Neuronal stem cell (in vitro differentiated cells): ENCODE measurements at regions not wholly inside any gene's neighbourhood (a gene's known extent, or its start where the extent isn't known, plus 50 kb on each side); places are given as distances from the start of the nearest gene placed in this dataset.

Source experiments
- DNase-seq: peaks from one replicate; pipeline ENCODE4 v3.0.0-alpha.2; 2013; ENCODE audit warnings: low spot score
- H2AFZ ChIP-seq: one replicate; pipeline ENCODE4 v1.6.1; 2013; ENCODE audit warnings: mild to moderate bottlenecking, low read length, inconsistent platforms
- H2AK5ac ChIP-seq: 2 replicates; pipeline ENCODE4 v1.6.1; 2013; ENCODE audit warnings: low read depth, mild to moderate bottlenecking, inconsistent platforms, low read length, moderate library complexity, mixed read lengths
- H2BK120ac ChIP-seq: 2 replicates; pipeline ENCODE4 v1.6.1; 2013; ENCODE audit warnings: low read depth, mild to moderate bottlenecking, inconsistent platforms, low read length, moderate library complexity, mixed read lengths
- H2BK12ac ChIP-seq: one replicate; pipeline ENCODE4 v1.6.1; 2013; ENCODE audit warnings: low read length, inconsistent platforms
- H2BK15ac ChIP-seq: 2 replicates; pipeline ENCODE4 v1.6.1; 2013; ENCODE audit warnings: mild to moderate bottlenecking, low read length, inconsistent platforms, mixed read lengths
- H2BK5ac ChIP-seq: one replicate; pipeline ENCODE4 v1.6.1; 2013; ENCODE audit warnings: inconsistent platforms, mild to moderate bottlenecking, low read length, moderate library complexity
- H3K14ac ChIP-seq: one replicate; pipeline ENCODE4 v1.6.1; 2013; ENCODE audit warnings: low read length, inconsistent platforms
- H3K18ac ChIP-seq: 2 replicates; pipeline ENCODE4 v1.6.1; 2013; ENCODE audit warnings: low read length, inconsistent platforms
- H3K23ac ChIP-seq: 2 replicates; pipeline ENCODE4 v1.6.1; 2013; ENCODE audit warnings: low read depth, mild to moderate bottlenecking, mixed read lengths, low read length, inconsistent platforms; ENCODE audit not compliant: poor library complexity
- H3K27ac ChIP-seq: replicated peaks from 3 replicates; pipeline ENCODE4 v1.5.1; 2013; ENCODE audit warnings: low read length, inconsistent platforms
- H3K27me3 ChIP-seq, 3 experiments: 2 replicates each; pipeline ENCODE4 v1.6.1; 2013; ENCODE audit warnings: low read length in 3 of 3, mild to moderate bottlenecking in 2 of 3, inconsistent platforms in 1 of 3, low read depth in 1 of 3, mixed read lengths in 1 of 3, moderate library complexity in 1 of 3; ENCODE audit not compliant: control insufficient read depth in 3 of 3, insufficient read depth in 3 of 3
- H3K36me3 ChIP-seq, 2 donors: replicated peaks in 1 of 2; 2 replicates each; pipeline ENCODE4 v1.6.1; 2013; ENCODE audit warnings: low read length in 2 of 2; ENCODE audit not compliant: control insufficient read depth in 2 of 2, insufficient read depth in 2 of 2
- H3K4ac ChIP-seq: 2 replicates; pipeline ENCODE4 v1.6.1; 2013; ENCODE audit warnings: inconsistent platforms, mild to moderate bottlenecking, low read length, moderate library complexity
- H3K4me1 ChIP-seq, 2 donors: 1 replicate in 1 of 2; 2 replicates in 1 of 2; pipeline ENCODE4 v1.6.1; 2013; ENCODE audit warnings: low read length in 2 of 2, low read depth in 1 of 2; ENCODE audit not compliant: control insufficient read depth in 2 of 2, insufficient read depth in 1 of 2
- H3K4me2 ChIP-seq: one replicate; pipeline ENCODE4 v1.6.1; 2013; ENCODE audit warnings: mild to moderate bottlenecking, low read length, inconsistent platforms; ENCODE audit not compliant: insufficient read depth, poor library complexity, severe bottlenecking
- H3K4me3 ChIP-seq, 2 donors: 2 replicates each; pipeline ENCODE4 v1.5.1; 2013; ENCODE audit warnings: low read length in 2 of 2, mild to moderate bottlenecking in 2 of 2, inconsistent platforms in 1 of 2, moderate library complexity in 1 of 2
- H3K79me1 ChIP-seq: one replicate; pipeline ENCODE4 v1.6.1; 2013; ENCODE audit warnings: low read depth, mild to moderate bottlenecking, inconsistent platforms, low read length, moderate library complexity
- H3K9ac ChIP-seq: one replicate; pipeline ENCODE4 v1.6.1; 2013; ENCODE audit warnings: mild to moderate bottlenecking, low read depth, low read length, inconsistent platforms; ENCODE audit not compliant: poor library complexity
- H3K9me3 ChIP-seq, 2 donors: replicated peaks in 1 of 2; 2 replicates each; pipeline versions ENCODE3 to v1.6.1; 2013; ENCODE audit warnings: low read length in 2 of 2, mild to moderate bottlenecking in 2 of 2, inconsistent platforms in 1 of 2, low read depth in 1 of 2, mixed read lengths in 1 of 2, moderate library complexity in 1 of 2; ENCODE audit not compliant: control insufficient read depth in 2 of 2, insufficient read depth in 1 of 2
- H4K8ac ChIP-seq: one replicate; pipeline ENCODE4 v1.6.1; 2013; ENCODE audit warnings: low read depth, mild to moderate bottlenecking, inconsistent platforms, low read length, moderate library complexity
- H4K91ac ChIP-seq: one replicate; pipeline ENCODE4 v1.6.1; 2013; ENCODE audit warnings: low read length, low read depth, mild to moderate bottlenecking, inconsistent platforms; ENCODE audit not compliant: poor library complexity
- WGBS, 2 donors: extraction: QIAGEN DNeasy Blood & Tissue Kit; methylation state at CpG; one replicate each; pipeline ENCODE4 v1.1.7; 2013; ENCODE audit warnings: missing lambda C conversion rate in 2 of 2, mixed read lengths in 1 of 2; ENCODE audit not compliant: insufficient read length in 2 of 2, insufficient replicate concordance in 1 of 2; ENCODE audit errors: extremely low coverage in 2 of 2; 5-methylcytosine and 5-hydroxymethylcytosine counted together

GRCh38 chr2:104254017-104254416, 599.9 kb upstream of the POU3F3 start:
- no peak overlapping the region for H3K4ac ChIP-seq
- no peak overlapping the region for H3K23ac ChIP-seq

GRCh38 chr2:104262714-104263113, 591.2 kb upstream of the POU3F3 start:
- no peaks in the 10 kb centered on the region for H3K4me1 ChIP-seq
- H2AK5ac ChIP-seq: no peak overlapping the region
- no peak overlapping the region for H3K4ac ChIP-seq
- no peak overlapping the region for H3K23ac ChIP-seq
- no peaks in the 10 kb centered on the region for H3K27me3 ChIP-seq
- peaks cover 0 to 4% of the 10 kb centered on the region in 2 donors for H3K36me3 ChIP-seq
- H3K27ac ChIP-seq: no peak overlapping the region
- H3K79me1 ChIP-seq: peaks cover 5% of the 10 kb centered on the region
- H3K14ac ChIP-seq: no peak overlapping the region
- H3K4me3 ChIP-seq: no peak overlapping the region
- H4K91ac ChIP-seq: no peak overlapping the region
- no peak overlapping the region for H2AFZ ChIP-seq
- no peak overlapping the region for H2BK5ac ChIP-seq
- no peak overlapping the region for H3K18ac ChIP-seq
- no peak overlapping the region for H2BK12ac ChIP-seq
- WGBS, 2 donors: no CpG with 5 or more reads among the region's 1 CpG
- no peak overlapping the region for H2BK15ac ChIP-seq
- H3K9ac ChIP-seq: no peak overlapping the region
- H2BK120ac ChIP-seq: no peak overlapping the region
- H4K8ac ChIP-seq: no peak overlapping the region
- no peak for DNase-seq
- H3K4me2 ChIP-seq: no peak overlapping the region
- H3K9me3 ChIP-seq: peaks cover 8 to 24% of the 10 kb centered on the region in 2 donors

More at GRCh38 chr2:104254017-104254416, 599.9 kb upstream of the POU3F3 start:
- Histone ChIP-seq H2AFZ (no peak overlapping the region), H3K14ac (no peak overlapping the region), H2BK15ac (no peak overlapping the region), H3K79me1 (no peaks in the 10 kb centered on the region), H3K4me1 (no peaks in the 10 kb centered on the region), H3K27me3 (no peaks in the 10 kb centered on the region), H3K4me2 (no peak overlapping the region), H3K9ac (no peak overlapping the region), H4K91ac (no peak overlapping the region), H3K9me3 (peaks cover 0 to 8% of the 10 kb centered on the region in 2 donors), H2BK5ac (no peak overlapping the region), H3K36me3 (no peaks in the 10 kb centered on the region), H2BK120ac (no peak overlapping the region), H4K8ac (no peak overlapping the region), H2BK12ac (no peak overlapping the region), H3K4me3 (no peak overlapping the region), H3K27ac (no peak overlapping the region), H3K18ac (peak overlapping the region; percentile 3), H2AK5ac (no peak overlapping the region)
- DNase-seq: no peak

- no peak overlapping the region for H2BK120ac ChIP-seq
- no peaks in the 10 kb centered on the region for H3K27me3 ChIP-seq
- H2AFZ ChIP-seq: no peak overlapping the region
- no peak overlapping the region for H3K27ac ChIP-seq
- H3K79me1 ChIP-seq: no peaks in the 10 kb centered on the region
- no peak overlapping the region for H2BK12ac ChIP-seq
- no peak overlapping the region for H3K14ac ChIP-seq
- H3K9ac ChIP-seq: no peak overlapping the region
- H3K18ac ChIP-seq: no peak overlapping the region
- no peak overlapping the region for H3K4me3 ChIP-seq
- no peak overlapping the region for H2AK5ac ChIP-seq
- H4K8ac ChIP-seq: no peak overlapping the region
- no CpG with 5 or more reads among the region's 1 CpG for whole genome bisulfite sequencing, 2 donors
- H2BK15ac ChIP-seq: no peak overlapping the region
- H3K23ac ChIP-seq: no peak overlapping the region
- H3K4ac ChIP-seq: no peak overlapping the region
- DNase-seq: no peak
- no peak overlapping the region for H4K91ac ChIP-seq
- H3K4me2 ChIP-seq: no peak overlapping the region
- no peaks in the 10 kb centered on the region for H3K36me3 ChIP-seq
- peaks cover 0 to 2% of the 10 kb centered on the region in 2 donors for H3K4me1 ChIP-seq
- peaks cover 0 to 2% of the 10 kb centered on the region in 2 donors for H3K9me3 ChIP-seq
- no peak overlapping the region for H2BK5ac ChIP-seq
Observed at GRCh38 chr2:104279646-104280045, 574.3 kb upstream of the POU3F3 start.

GRCh38 chr2:104280216-104280615, 573.7 kb upstream of the POU3F3 start:
- Histone ChIP-seq H3K4me1 (peaks cover 0 to 2% of the 10 kb centered on the region in 2 donors), H2BK120ac (no peak overlapping the region), H3K18ac (no peak overlapping the region), H3K9me3 (peaks cover 0 to 2% of the 10 kb centered on the region in 2 donors), H2BK5ac (no peak overlapping the region), H2AK5ac (no peak overlapping the region), H4K91ac (no peak overlapping the region), H3K27ac (no peak overlapping the region), H3K4me3 (no peak overlapping the region), H2AFZ (no peak overlapping the region), H3K23ac (no peak overlapping the region), H3K36me3 (no peaks in the 10 kb centered on the region), H2BK12ac (no peak overlapping the region), H3K4ac (no peak overlapping the region), H3K4me2 (no peak overlapping the region), H3K9ac (no peak overlapping the region), H2BK15ac (no peak overlapping the region), H3K79me1 (no peaks in the 10 kb centered on the region), H3K14ac (no peak overlapping the region), H4K8ac (no peak overlapping the region), H3K27me3 (no peaks in the 10 kb centered on the region)
- no CpG with 5 or more reads among the region's 1 CpG for WGBS, 2 donors
- no peak for DNase-seq
